ENCODE measurements at regions not wholly inside any gene's neighbourhood (a gene's known extent, or its start where the extent isn't known, plus 50 kb on each side); places are given as distances from the start of the nearest gene placed in this dataset.

DNA sequence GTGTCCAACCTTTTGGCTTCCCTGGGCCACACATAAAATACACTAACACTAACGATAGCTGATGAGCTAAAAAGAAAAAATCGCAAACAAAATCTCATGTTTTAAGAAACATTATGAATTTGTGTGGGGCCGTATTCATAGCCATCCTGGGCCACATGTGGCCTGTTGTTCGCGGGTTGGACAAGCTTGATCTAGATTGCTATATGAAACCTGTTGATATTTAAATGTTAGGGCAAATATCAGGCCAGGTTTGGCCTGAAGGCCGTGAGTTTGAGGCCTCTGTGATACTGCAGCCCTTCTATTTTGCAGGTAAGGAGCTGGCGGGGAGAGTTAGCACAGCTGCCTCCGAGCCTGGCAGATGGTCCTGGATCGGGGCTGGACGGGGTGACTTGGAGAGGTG is 99.0 kb downstream of the CEBPB start:
- Mint-ChIP-seq H3K4me1 (peaks cover 23% of the 10 kb centered on the region), H3K9me3 (no peaks in the 10 kb centered on the region), H3K4me3 (no peak overlapping the region), H3K36me3 (ENCODE audit: low read depth) (no peaks in the 10 kb centered on the region), H3K27me3 (peaks cover 23% of the 10 kb centered on the region), H3K27ac (no peak overlapping the region)
- TF ChIP-seq, protein P1, sequence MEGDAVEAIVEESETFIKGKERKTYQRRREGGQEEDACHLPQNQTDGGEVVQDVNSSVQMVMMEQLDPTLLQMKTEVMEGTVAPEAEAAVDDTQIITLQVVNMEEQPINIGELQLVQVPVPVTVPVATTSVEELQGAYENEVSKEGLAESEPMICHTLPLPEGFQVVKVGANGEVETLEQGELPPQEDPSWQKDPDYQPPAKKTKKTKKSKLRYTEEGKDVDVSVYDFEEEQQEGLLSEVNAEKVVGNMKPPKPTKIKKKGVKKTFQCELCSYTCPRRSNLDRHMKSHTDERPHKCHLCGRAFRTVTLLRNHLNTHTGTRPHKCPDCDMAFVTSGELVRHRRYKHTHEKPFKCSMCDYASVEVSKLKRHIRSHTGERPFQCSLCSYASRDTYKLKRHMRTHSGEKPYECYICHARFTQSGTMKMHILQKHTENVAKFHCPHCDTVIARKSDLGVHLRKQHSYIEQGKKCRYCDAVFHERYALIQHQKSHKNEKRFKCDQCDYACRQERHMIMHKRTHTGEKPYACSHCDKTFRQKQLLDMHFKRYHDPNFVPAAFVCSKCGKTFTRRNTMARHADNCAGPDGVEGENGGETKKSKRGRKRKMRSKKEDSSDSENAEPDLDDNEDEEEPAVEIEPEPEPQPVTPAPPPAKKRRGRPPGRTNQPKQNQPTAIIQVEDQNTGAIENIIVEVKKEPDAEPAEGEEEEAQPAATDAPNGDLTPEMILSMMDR (IDR thresholded peaks at IDR 0.05): no peak
- ChIA-PET POLR2A (no interaction called here), CTCF (no interaction called here)
- intact Hi-C loops (cut with micrococcal nuclease): no loop called here
- DNase-seq (no peak), ATAC-seq (ENCODE audit: low read depth) (no peak)

DNA sequence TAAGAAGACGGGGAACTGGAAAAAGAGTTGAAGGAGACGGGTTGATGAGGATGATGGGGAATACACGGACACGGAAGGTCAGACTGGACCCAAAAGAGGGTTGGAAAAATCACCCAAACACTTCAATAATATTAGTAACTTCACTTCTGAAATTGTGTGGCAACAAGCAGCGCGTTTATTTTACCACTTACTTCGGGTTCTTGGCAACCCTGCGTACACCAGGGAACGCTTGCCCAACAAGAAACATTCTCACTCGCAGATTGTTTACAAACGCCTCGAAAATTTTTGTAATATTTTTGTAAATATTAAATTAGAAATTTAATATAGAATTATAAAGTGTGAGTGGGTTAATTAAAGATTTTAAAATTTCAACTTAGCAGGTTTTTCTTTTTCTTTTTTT is 99.5 kb downstream of the CEBPB start:
- DNase-seq (no peak), ATAC-seq (ENCODE audit: low read depth) (no peak)
- no peaks in the 10 kb centered on the region for H3K36me3 Mint-ChIP-seq (ENCODE audit: low read depth)
- ChIA-PET POLR2A (no interaction called here), CTCF (no interaction called here)
- no peaks in the 10 kb centered on the region for H3K9me3 Mint-ChIP-seq
- no peak overlapping the region for H3K4me3 Mint-ChIP-seq
- TF ChIP-seq, protein P1 (IDR thresholded peaks at IDR 0.05): no peak
- H3K4me1 Mint-ChIP-seq: peaks cover 18% of the 10 kb centered on the region
- peaks cover 23% of the 10 kb centered on the region for H3K27me3 Mint-ChIP-seq
- no peak overlapping the region for H3K27ac Mint-ChIP-seq
- intact Hi-C loops (cut with micrococcal nuclease): no loop called here

DNA sequence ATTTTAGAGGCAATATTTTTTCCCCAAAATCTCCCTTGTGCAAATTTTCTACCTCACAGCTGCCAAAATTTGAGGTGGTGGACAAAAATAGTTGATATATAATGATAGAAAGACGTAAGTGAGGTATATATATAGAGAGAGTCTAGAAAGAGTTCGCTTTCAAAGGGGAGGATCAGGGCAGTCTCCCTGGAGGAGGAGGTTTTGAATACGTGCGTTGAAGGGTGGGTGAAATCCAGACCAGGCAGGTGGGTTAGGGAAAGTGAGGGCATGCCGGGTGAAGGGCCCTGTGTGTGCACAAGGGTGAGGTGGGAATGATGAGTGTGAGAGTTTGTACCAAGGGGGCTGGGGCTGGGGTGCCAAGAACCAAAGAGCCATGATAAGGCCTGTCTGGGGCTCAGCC is 100.2 kb downstream of the CEBPB start:
- ATAC-seq (ENCODE audit: low read depth): no peak
- H3K27ac Mint-ChIP-seq: no peak overlapping the region
- no peak for DNase-seq
- ChIA-PET POLR2A (no interaction called here), CTCF (no interaction called here)
- peaks cover 23% of the 10 kb centered on the region for H3K27me3 Mint-ChIP-seq
- peaks cover 11% of the 10 kb centered on the region for H3K4me1 Mint-ChIP-seq
- no peaks in the 10 kb centered on the region for H3K9me3 Mint-ChIP-seq
- TF ChIP-seq, protein P1 (IDR thresholded peaks at IDR 0.05): no peak
- intact Hi-C loops (cut with micrococcal nuclease): no loop called here
- no peak overlapping the region for H3K4me3 Mint-ChIP-seq
- H3K36me3 Mint-ChIP-seq (ENCODE audit: low read depth): no peaks in the 10 kb centered on the region

DNA sequence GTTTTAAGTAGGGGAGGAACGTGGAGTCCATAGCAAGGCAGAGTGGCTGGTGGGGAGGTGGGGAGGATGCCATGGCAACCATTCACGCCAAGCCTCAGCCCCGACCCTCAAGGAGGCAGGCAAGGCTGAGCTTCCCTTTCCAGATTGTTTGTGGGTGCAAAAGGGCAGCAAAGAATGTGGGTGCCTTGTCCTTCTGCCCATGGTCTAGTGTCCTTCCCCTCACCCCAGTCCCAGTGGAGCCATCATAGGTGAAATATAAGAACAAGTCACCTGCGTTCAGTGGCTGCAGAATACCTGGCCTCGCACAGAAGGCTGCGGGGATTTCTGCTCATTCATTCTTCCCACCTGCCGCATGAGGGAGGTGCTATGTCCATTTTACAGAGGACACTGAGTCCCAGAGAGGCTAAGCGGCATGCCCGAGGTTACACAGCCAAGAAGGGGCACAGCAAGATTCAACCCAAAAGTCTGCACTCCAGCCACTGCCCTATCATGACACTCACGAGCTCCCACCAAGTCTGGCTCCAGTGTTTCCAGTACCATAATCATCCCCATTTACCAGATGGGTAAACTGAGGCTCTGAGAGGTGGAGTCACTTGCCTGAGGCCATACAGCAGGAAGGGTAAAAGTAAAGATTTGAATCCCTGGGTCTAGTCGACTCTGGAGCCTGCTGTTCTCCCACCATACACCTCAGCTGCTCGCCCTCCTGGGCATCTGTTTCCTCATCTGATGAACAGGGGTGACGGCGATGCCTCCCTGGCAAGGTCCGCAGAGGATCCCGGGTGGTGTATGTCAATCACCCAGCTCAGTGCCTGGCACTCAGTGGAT is 100.8 kb downstream of the CEBPB start:
- TF ChIP-seq, protein P1 (IDR thresholded peaks at IDR 0.05): no peak
- POLR2A ChIA-PET: no interaction called here
- Mint-ChIP-seq H3K9me3 (no peaks in the 10 kb centered on the region), H3K27ac (no peak overlapping the region), H3K4me1 (peaks cover 7% of the 10 kb centered on the region), H3K4me3 (no peak overlapping the region), H3K36me3 (ENCODE audit: low read depth) (no peaks in the 10 kb centered on the region), H3K27me3 (peaks cover 23% of the 10 kb centered on the region)
- DNase-seq: no peak
- ATAC-seq (ENCODE audit: low read depth): no peak
- CTCF ChIA-PET: no interaction called here
- intact Hi-C loops (cut with micrococcal nuclease): no loop called here

DNA sequence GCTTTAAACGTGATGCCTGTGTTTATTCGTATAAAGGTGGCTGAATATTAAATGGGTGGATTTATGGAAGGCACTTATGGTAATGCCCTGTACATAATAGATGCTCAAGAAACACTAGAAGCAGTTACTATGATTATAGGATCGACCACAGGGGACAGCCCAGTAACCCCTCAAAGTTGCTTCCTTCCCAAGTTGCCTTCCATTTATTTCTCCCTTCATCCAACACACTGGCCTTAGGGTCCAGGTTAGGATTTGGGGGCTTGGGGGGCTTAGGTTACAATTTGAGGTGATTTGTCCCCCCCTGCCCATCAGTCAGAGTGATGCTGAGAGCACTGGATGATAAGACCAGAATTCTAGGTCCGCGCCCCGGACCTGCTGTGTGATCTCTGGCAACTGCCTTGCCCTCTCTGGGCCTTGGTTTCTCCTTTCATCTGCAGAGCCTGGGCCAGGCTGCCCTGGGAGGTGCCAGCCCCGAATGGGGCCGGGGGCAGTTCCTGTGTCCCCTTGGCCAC is 101.5 kb downstream of the CEBPB start:
- intact Hi-C loops (cut with micrococcal nuclease): no loop called here
- no peak for DNase-seq
- ChIA-PET CTCF (no interaction called here), POLR2A (no interaction called here)
- Mint-ChIP-seq H3K27me3 (peaks cover 23% of the 10 kb centered on the region), H3K4me3 (no peak overlapping the region), H3K36me3 (ENCODE audit: low read depth) (no peaks in the 10 kb centered on the region), H3K27ac (no peak overlapping the region), H3K9me3 (no peaks in the 10 kb centered on the region), H3K4me1 (peaks cover 6% of the 10 kb centered on the region)
- TF ChIP-seq, protein P1 (IDR thresholded peaks at IDR 0.05): no peak
- no peak for ATAC-seq (ENCODE audit: low read depth)

Data from activated B cell treated with CpG ODN at 0.5 μM for 24 hours (primary cell).